ENCODE measurements at regions not wholly inside any gene's neighbourhood (a gene's known extent, or its start where the extent isn't known, plus 50 kb on each side); places are given as distances from the start of the nearest gene placed in this dataset.

GRCh38 chr9:82547995-82548394 is 514.9 kb downstream of the RASEF start:
- DNase-seq (ENCODE audit: low read depth, low spot score), result no peak

- no peak for DNase-seq (ENCODE audit: low read depth, low spot score)
Measured at GRCh38 chr9:82549174-82549821, 513.6 kb downstream of the RASEF start.

GRCh38 chr9:82552784-82553183 is 510.2 kb downstream of the RASEF start:
- DNase-seq (ENCODE audit: low read depth, low spot score), result no peak

GRCh38 chr9:82553654-82554366 is 509.1 kb downstream of the RASEF start:
- DNase-seq (ENCODE audit: low read depth, low spot score), result no peak

- no peak for DNase-seq (ENCODE audit: low read depth, low spot score)
Measured at GRCh38 chr9:82554381-82554780, 508.6 kb downstream of the RASEF start.

DNA sequence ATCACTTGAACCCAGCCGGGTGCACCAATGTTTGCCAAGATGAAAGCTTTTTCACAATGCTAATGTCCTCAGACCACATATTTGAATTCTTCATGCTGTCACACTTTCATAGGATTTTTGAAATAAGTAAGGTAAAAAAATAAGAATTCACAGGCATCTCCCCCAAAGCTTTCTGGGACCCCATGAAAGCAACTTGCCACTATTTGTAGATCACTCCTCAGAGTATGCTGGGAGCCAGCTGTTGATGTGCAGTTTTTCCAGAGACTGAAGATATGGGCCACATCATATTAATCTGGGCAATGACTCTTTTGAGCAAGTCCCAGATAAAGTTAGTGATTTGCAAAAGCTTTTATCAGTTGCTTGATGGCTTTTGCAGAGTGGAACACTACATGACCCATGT is 507.9 kb downstream of the RASEF start:
- no peak for DNase-seq (ENCODE audit: low read depth, low spot score)

GRCh38 chr9:82555431-82556051 is 507.4 kb downstream of the RASEF start:
- no peak for DNase-seq (ENCODE audit: low read depth, low spot score)

- no peak for DNase-seq (ENCODE audit: low read depth, low spot score)
Measured at GRCh38 chr9:82558346-82558745, 504.6 kb downstream of the RASEF start.

DNA sequence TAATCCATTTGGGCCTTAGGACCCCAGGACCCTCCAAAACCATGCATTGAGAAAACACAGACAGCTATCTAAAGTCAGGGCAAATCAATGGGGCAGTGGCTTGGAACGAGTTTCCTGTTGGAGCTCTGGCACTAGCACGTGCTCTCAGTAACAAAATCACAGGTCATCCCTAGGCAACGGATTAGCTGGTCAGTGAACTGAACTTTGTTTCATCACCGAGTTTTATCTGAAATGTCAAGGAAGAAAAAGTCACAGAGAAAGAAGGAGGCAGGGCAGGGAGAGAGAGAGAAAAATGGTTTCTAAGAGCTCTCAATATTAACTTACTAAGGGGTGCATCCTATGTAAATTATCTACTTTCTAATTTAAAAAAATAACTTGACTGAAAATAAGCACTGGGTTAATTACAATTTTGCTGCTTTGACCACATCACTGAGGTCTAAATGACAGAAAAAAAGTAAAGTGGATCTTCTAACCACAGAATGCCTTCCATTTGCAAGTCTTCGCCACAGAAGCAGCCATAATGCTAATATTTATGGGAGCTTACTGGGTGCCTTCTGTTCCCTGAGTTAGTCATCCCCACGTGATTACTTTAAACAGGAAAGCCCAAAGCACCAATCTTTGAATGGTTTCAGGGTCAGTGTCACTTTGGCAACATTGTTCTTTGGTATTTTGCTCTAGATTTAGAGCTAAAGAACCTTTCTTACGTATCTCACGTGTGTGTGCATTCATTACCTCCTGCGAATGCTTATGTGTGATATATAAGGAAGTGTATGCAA is 503.9 kb downstream of the RASEF start:
- no peak for DNase-seq (ENCODE audit: low read depth, low spot score)

DNA sequence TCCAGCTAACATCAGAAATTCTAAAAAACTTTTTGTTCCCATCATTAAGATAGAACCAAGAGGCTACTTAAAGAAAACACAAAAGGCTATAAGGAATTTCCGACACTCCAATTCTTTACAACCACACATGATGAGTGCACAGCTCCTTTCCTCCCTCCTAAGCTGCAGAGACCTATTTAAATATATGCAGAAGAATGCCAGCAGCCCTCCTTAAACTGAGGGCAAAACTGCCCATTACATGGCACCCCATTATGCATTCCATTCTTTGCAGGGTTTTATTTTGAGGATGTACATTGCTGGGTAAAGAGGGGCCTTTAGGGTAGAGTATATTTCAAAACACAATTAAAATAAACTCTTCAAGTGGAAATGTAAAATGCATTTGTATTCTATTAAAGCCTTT is 502.9 kb downstream of the RASEF start:
- DNase-seq (ENCODE audit: low read depth, low spot score), result no peak

DNA sequence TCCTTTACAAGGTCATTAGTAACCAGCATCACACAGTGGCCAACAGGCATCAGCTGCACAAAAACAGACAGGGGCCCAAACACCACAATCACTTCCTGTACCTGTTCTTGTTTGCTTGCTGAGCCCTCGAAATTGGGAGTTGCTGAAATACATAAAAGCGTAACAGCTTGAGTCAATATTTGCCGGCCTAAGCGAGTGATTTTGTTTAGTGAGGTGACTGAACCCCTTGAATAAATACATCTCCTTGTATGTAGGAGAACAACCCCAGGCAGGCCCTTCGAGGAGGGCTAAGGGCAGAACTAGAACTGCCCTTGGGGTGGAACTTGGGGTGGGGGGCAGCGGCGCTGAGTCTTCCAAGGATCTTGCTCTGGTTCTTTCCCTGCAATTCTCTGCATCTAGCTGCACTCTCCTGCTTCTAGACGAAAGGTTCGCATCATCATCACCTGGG is 502.5 kb downstream of the RASEF start:
- no peak for DNase-seq (ENCODE audit: low read depth, low spot score)

GRCh38 chr9:82563094-82563493 is 499.8 kb downstream of the RASEF start:
- DNase-seq (ENCODE audit: low read depth, low spot score), result no peak

GRCh38 chr9:82563841-82564240 is 499.1 kb downstream of the RASEF start:
- no peak for DNase-seq (ENCODE audit: low read depth, low spot score)

- DNase-seq (ENCODE audit: low read depth, low spot score), result no peak
Measured at GRCh38 chr9:82565188-82565969, 497.6 kb downstream of the RASEF start.

- DNase-seq (ENCODE audit: low read depth, low spot score), result no peak
Measured at GRCh38 chr9:82567953-82568352, 495.0 kb downstream of the RASEF start.

DNA sequence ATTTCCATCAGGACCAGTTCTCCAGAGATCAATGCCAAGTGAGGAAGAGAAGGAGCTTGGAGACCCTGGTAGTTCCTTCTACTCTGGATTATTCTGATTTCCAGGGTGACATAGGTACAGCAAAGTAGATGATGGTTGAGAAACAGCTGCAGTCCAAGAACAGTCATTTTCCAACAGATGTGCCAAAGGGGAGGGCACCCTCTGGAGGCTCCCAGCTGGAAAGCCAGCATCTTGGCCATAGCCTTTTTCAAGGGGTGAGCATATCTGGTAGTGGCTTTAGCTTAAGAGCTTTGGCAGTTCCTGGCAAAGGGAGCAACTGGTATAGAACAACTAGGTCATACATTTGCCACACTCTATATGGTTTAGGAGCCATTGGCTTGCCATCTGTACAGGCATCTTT is 492.7 kb downstream of the RASEF start:
- no peak for DNase-seq (ENCODE audit: low read depth, low spot score)

DNA sequence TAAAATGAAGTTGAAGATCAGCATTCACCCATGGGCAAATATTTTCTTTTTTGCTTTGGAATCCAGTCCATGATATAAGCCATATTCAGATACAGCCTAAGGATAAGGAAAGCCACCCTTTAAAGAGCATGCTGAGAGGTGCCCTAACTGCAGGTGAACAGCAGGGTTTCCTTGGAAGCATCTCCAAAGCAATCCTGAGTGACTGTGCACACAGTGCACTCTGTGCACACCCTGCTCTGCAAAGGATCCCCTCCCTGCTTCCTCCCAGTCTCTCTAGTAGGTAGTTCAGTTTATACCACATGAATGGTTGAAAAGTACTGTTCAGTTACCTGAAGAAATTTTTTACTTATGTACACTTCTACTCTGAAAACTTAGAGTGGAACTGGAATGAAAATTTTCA is 491.4 kb downstream of the RASEF start:
- no peak for DNase-seq (ENCODE audit: low read depth, low spot score)

- DNase-seq (ENCODE audit: low read depth, low spot score), result no peak
Measured at GRCh38 chr9:82572146-82572545, 490.8 kb downstream of the RASEF start.

GRCh38 chr9:82574911-82575310 is 488.0 kb downstream of the RASEF start:
- DNase-seq (ENCODE audit: low read depth, low spot score), result no peak

- DNase-seq (ENCODE audit: low read depth, low spot score), result no peak
Measured at GRCh38 chr9:82580921-82581320, 482.0 kb downstream of the RASEF start.

DNA sequence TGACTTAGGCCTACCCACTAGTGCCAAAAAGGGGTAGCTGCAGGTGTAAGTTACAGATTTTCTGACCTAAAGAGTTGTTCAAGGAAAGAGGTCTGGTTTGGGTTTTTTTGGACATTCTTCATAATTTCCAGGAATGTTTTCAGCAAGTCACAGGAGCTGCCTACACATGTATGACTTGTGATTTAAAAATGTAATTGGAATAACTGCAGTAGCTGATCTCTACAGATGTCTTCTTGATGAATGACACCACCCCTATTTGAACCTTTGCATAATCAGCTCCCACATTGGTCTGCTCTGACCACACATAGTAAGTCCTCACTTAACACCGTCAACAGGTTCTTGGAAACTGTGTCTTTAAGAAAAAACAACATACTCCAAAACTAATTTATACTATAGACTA is 481.4 kb downstream of the RASEF start:
- DNase-seq (ENCODE audit: low read depth, low spot score), result no peak

Measured in iPS DF 19.7 (cell line).